HUDEP-2 (cell line): ENCODE measurements at regions not wholly inside any gene's neighbourhood (a gene's known extent, or its start where the extent isn't known, plus 50 kb on each side); places are given as distances from the start of the nearest gene placed in this dataset.

Experiments used
- DNase-seq, 76 experiments: peaks; one replicate each; lab custom pipeline; 2025; ENCODE audit not compliant: unreplicated experiment in 76 of 76; lab: John Stamatoyannopoulos, UW

DNA sequence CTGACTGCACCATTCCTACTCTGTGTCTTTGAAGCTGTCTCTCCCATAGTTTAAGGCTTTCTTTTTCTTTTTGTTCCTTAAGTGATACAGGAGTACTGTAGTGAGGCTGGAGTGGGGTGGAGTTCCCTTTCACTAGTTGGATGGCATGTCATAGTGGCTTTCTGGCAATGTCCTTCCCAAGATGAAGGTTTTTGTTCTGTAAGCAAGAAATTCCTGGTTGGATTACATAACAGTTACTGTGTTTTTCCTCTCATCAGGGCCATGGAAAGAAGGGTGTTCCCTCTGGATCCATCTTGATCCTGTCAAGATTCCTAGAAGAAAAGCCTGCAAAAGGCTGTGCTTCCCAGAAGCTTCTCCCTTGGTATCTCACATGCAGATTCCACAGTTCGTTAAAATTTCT is 84.2 kb downstream of the ACKR3 start:
- no peak for DNase-seq

DNA sequence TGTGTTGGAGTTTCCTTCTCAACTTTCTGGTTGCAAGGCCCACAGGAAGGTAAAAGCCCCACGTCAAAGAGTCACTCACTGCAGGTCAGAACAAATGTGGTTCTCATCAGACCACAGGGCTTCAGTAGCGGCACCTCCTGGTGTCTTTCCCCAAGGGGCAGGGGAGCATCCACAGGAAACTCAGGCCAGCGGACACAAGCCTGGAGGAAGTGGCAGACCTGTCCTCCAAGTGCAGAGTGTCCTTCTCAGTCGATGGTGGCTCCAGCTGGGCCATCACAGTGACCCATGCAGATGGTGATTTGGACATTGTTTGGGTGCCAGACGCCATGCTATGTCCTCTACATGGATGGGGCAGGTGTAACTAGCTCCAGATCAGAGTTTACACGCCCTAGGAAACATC is 84.9 kb downstream of the ACKR3 start:
- no peak for DNase-seq

DNA sequence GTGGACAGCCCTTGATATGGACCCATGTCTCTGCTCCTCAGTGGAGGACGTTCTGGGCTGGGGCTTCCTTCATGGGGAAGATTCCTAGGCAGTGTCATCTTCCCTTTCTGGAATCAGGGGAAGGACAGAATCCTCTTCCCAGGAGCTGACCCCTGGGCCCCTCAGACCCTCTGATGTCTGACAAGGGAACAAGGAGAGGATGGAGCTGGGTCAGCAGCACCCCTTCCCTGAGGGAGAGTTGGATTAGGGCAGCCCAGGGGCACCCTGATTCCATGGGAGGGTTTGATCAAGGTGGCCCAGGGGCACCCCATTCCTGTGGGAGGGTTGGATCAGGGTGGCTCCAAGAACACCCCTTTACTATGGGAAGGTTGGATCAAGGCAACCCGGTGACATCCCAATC is 86.5 kb downstream of the ACKR3 start:
- no peak for DNase-seq

DNA sequence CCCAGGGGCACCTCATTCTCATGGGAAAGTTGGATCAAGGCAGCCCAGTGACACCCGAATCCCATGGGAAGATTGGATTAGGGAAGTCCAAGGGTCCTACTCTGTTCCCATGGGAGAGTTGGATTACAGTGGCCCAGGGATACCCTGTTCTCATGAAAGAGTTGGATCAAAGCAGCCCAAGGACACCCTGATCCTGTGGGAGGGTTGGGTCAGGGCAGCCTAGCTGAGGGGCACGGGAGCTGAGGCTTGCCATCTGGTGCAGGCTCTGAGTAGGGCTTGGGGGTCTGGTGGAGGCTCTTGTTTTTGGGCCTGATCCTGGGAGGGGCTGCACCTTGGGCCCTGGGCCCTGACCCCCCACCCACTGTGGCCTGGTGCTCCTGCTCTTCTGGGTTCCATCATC is 87.1 kb downstream of the ACKR3 start:
- no peak for DNase-seq

DNA sequence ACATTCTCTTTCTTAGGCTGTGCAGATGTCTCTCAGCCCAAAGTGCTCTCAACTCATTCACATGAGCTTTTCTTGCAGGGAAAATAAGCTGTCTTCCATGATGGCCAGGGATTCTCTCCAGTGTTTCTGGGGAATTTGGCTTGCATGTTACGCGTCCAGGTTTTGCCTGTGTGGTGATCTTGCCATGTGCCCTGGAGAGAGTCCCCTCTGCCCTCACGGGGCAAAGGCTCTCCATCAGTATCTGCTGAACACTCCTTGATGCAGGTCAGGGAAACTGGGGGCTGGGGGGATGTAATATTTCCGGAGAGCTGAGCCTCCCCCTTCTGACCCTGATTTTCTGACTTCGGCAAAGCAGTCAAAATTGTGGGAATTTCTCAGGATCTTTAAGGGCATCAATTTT is 87.6 kb downstream of the ACKR3 start:
- no peak for DNase-seq

DNA sequence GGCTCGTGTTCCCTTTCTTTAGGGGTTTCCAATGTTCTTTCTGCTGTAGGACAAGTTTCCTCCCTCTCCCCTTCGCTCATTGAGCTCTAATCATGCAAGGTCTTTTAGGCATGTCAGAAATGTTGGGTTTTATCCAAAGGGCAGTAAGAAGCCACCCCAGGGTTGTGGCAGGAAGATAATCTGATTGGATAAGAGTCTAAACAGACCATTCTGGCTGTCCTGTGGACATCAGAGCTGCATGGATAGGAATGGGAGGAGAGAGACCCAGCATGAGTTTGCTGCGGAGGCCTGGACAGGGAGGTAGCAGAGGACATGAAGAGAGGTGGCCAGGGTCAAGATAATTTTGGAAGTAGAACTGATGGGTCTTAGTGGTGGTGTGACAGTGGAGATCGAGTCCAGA is 88.2 kb downstream of the ACKR3 start:
- DNase-seq: no peak

DNA sequence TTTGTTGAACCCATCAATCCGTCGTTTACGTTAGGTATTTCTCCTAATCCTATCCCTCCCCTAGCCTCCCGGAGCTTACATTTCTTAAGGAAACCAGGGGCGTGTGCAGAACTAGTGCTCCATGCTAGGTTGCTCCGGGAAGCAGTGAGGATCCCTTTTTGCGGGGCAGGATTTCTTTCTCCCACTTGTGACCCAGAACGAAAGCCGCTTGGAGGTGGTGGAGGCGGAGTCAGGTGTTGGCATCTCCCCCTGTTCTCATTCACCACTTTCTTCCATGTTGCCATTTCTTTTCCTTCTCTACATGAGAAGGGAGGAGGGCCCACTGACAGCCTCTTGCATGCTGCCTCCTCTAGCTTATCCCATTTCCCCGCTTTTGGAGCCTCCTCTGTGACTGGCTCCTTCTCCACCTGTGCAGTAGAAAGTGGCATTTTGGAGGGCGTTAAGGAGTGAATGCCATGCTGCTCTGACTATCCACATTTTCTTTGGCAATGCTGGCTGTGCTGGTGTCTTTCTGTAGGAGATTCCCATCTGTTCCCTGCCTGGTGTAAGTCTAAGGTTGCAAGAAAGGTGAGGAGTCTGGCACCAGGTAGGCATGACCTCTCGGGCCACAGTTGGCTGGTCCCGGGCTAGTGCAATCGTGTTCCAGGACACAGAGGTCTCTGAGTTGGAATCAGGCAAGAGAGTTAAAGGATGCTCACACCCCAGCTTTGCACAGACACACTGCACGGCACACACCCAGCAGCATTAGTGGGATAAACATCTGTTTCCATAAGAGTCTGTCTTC is 89.5 kb downstream of the ACKR3 start:
- DNase-seq: no peak

DNA sequence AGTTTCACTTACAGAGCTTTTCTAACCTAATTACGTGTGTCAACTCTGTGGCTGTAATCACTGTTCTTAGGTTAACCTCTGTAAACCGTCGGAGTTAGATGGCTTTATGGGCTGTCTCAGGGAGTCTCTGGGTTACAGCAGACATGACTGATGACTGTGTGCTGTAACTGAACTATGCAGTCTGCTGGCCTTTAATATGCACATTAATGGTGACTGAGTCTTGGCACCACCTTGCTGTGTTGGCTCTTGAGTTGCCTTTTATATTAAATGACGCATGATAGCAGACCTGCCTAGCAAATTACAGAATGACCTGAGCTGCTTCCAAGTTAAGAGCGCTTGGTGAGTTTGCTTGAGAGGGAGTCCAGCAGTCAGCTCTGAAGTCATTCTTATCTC is 90.1 kb downstream of the ACKR3 start:
- no peak for DNase-seq

DNA sequence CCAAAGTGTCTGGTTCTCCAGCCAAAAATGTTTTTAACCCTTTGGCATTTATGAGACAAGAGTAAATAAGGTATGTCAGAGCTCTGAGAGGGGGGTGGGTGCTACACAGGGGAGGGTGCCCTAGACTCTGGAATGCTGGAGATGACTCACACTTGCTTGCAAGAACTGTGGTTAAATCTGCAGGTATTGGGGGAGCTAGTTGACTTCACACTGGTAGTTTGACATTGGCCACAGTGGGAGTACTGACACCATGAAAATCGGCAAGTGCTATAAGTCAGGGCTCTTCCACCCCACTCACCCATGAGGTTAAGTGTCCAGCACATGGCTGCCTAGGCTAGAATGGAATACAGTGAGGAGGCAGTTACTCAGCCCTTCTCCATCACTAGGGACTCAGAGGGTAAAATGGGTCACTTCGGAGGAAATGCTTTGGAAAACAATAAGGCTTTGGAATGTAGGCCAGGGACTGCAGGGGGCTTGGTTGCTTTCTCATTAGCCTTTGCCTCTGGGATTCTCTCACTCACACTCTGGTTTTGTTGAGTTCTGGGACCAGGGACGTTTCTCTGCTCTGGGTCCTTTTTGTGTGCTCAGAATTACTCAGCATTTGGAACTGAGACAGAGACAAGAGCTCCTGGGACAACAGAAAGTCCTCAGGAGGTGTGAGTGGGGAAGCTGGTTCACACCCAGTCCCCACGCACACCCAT is 91.6 kb downstream of the ACKR3 start:
- DNase-seq: no peak

DNA sequence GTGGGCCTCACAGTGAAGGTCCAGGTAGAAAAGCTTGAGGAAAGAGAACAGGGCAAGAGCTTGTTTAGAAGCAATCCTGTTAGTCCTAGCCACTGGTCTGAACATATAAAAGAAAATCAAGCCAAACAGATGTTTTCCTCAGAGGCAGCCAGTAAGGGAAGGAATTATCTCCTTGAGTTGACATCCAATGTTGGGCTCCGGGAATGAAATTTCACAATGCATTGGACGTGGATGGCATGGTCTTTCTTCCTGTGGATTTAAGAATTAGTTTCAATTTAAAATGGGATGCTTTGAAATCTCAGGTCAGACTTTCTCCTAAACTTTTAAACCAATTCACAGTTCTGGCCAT is 92.1 kb downstream of the ACKR3 start:
- DNase-seq: no peak

DNA sequence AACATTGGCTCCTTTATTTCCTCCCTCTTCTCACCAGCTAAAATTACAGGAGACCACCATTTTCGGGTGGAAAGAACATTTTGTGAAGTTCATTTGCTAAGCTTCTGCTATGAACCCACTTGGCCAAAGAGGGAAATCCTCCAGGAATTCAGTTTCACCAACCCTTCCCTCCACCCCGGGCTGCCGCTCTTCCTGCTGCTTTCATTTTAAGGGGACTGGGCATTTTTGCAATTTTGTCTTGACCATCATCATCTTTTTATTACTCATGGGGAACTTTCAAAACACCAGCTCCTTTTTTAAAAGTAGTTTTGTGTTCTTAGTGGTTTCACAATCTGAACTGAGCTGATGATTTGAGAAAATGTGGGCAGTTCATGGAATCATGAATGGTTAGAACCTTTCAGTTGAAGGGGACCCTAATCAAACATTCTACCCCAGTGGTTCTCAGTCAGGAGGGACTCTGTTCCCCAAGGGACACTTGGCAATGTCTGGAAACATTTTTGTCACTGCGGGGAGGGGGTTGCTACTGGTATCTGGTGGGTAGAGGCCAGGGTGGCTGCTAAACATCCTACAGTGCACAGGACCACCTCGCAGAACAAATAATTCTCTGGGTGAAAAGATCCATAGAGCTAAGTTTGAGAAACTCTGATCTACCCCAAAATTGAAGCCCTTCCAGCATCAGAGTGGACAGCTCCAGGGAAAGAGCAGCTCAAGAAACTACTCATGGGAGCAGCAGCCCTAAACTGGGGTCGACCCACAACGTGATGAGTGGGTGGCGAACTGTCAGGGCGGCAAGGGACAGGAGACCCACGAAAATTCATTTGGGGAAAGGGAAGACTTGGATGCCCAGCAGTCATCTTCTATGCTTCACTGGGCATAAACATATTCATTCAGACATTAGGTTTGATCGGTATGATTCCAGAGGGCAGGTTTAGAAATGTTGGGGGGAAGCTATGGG is 92.9 kb downstream of the ACKR3 start:
- DNase-seq: no peak

DNA sequence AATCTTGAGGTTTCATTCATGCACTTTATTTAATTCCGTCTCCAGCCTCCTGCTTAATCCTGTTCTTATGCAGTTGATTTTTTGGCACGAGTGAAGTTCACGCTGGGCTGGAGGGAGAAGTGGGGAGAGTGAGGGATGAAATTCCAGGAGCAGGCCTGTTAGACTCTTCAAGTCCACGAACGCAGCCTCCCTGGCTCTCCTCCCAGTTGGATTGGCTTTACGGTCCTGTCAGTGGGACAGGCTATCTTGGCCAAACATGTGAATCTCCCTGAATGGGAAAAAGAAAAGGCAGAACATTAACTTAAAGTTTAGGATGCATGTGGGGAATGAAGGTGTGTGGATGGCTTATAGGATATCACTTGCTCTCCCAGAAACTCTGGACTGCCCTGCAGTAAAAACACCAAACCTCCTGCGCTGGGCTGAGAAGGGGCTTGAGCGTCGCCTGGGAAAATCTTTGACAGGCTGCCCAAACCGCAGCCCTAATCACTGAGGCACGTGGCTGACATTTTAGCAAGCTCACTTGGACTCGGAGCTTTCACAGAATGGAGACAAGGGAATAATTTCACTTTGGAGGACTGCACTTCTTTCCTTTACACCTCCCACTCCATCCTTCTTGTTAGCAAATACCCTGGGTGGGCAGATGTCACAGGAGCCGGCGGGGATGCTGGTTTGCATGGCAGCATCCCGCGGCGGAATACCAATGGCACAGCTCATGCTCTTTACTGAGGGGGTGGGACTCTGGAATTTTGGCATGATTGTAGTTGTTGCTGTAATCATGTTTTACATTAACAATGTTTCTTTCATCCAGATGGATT is 93.9 kb downstream of the ACKR3 start:
- no peak for DNase-seq

DNA sequence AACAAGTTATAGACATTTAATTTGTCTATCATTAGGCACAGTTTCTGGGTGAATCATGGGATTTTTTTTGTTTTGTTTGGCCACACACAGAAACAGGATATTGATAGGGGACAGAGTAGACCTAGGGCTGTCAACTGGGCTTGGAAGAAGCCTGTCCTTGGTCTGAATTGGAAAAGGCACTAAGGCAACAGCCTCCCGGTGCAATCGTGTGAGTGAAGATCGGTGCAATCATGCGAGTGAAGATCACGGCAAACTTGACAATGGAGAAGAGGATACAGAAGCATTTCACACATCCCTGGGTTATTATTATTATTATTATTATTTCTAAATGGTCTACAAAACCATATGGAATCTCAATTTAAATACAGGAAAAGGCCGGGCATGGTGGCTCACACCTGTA is 94.5 kb downstream of the ACKR3 start:
- no peak for DNase-seq

DNA sequence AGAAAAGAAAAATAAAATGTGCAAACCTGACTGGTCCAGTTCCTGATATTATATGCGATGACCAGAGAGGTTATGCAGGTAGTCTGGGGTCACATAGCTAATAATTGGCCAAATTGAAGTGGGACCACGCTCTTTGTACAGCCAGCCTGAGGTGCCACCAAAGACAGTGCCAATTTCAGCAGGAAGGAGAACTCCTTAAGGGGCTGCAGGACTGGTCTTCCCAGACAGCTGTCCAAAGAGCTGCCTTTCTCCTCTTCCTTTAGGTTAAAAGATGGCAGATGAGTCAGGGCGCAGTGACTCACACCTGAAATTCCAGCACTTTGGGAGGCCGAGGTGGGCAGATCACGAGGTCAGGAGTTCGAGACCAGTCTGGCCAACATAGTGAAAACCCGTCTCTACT is 95.5 kb downstream of the ACKR3 start:
- no peak for DNase-seq

DNA sequence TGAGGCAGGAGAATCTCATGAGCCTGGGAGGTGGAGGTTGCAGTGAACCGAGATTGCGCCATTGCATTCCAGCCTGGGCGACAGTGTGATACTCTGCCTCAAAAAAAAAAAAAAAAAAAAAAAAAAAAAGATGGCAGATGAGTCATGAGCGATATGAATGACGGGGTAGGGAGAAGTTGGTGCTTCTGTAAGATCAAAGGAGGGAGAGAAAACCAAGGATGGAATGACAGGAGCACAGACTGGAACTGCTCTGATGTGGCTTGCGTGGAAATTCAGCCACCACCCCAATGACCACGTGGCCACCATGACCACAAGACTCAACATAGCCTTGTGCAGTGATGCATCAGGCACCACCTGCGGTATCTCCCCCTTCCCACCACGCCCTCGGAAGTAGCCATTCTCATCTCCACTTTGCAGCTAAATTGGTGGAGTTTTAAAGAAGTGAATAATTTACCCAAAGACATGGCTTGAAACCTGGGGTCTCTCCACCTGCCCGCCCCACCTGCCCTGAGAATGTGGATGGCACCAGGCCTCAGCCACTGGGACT is 96.0 kb downstream of the ACKR3 start:
- DNase-seq: no peak

DNA sequence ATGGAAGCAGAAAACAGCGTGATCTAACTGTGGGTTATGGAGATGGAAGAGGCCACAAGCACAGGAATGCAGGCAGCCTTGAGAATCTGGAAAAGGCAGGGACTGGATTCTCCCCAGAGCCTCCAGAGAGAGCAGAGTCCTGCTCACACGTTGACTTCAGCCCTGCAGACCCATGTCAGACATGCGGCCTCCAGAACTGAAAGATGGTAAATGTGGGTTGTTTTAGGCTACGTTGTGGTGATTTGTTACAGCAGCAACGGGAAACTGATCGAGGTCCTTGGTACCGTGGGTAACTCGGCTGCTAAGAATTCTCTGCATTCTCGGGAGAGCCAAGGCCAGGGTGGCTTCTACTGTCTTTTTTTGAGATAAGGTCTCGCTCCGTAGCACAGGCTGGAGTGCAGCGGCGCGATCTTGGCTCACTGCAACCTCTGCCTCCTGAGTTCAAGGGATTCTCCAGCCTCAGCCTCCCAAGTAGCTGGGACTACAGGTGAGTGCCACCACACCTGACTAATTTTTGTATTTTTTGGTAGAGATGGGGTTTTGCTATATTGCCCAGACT is 97.1 kb downstream of the ACKR3 start:
- DNase-seq: no peak

DNA sequence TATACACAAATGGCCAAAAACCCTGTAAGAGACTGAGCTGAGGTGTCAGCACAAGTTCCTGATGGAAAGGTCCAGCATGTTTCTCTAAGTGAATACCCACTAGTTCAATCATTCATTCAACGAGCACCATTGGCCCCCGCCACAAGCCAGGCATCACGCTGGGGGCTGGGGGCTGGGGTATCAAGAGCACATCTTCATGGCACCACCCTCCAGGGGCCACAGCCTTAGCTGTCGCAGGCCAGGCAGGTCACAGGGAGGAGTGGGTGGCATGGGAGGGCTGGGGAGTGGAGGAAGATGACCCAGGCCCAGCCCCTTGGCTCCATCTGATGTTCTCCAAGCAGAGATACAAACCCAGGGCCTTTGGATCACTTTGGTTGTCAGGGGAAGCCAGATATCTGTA is 97.9 kb downstream of the ACKR3 start:
- DNase-seq: no peak

DNA sequence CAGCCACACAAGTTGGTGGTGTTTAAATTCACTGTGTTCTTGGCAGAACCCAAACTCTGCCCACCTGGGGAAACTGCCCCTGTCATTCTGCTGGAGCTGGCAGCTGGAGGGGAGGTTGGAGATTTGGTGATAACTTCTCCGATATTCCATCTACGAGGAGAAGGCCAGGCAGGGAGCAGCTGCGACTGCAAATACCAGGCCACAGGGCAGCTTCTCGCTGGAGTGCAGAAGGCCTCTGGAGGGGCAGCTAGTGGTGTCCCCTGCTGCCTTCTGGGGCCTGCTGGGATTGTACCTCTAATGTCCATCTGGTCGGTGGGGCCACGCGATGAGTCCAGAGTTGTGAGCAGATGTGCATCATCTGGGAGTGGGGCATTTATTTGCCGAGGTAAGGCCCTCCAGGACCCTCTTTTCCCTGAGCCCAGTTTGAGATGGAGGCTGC is 98.9 kb downstream of the ACKR3 start:
- DNase-seq: no peak

DNA sequence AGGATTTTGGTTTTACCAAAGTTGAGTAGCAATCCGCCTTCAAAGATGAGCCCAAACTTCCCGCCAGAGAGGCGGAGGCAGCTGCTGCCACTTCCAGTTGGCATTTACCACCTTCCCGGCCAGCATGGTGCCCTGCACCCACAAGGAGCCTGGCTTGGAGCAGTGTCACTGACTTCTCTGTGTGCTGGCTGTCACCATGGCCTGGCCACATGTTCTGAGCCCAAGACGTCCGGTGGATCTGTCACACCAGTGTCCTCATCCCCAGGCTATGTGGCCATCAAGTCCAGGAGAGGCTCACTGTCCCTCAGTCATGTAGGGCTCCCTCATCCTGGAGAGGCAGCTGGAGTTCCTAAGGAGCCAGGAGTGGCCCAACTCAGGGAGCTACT is 100.6 kb downstream of the ACKR3 start:
- DNase-seq: no peak
